OCI-LY7 (cell line): ENCODE measurements at regions not wholly inside any gene's neighbourhood (a gene's known extent, or its start where the extent isn't known, plus 50 kb on each side); places are given as distances from the start of the nearest gene placed in this dataset.

Source experiments
- CTCF ChIP-seq: fragments of 200-600 bp; sonication (generic); conservative IDR thresholded peaks from 2 replicates; pipeline ENCODE4 v1.5.1; 2014; ENCODE audit warnings: mild to moderate bottlenecking, antibody characterized with exemption, low read length, moderate library complexity, mixed read lengths
- EZH2phosphoT487 ChIP-seq: fragments of 200-600 bp; sonication (generic); IDR thresholded peaks from 2 replicates; pipeline ENCODE4 v1.6.1; 2018; ENCODE audit warnings: low read depth, borderline replicate concordance, mild to moderate bottlenecking, mixed run types, antibody characterized with exemption, low read length, moderate library complexity, mixed read lengths

DNA sequence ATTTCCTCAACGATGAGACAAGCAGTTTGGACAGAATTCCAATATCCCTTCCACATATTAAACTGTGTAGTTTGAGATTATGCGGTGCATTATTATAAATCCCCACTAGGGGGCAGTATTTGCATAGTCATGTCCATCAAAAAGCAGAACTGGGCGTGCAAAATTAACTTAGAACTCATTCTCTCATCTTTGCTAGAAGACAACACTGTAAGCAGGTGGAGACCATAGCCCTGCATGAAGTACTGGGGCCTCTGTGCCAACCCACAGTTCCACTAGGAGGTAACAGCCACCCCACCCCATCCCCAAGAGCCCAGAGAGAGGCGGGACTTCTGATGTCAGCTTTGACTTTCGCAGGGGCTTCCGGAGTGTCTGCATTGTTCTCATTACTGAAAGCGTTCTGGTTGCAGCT lies 106.6 kb upstream of the TMC3 start:
- TF ChIP-seq CTCF (peak; percentile 98), EZH2phosphoT487 (no peak)
